HG02885 (cell line): ENCODE measurements at regions not wholly inside any gene's neighbourhood (a gene's known extent, or its start where the extent isn't known, plus 50 kb on each side); places are given as distances from the start of the nearest gene placed in this dataset.
"Not testable (repeated sequence)": the region's sequence is repeated elsewhere in the genome, so short reads cannot be mapped to it uniquely, and the experiment has no call there.

ENCODE experiments used
- ATAC-seq: cut with Tn5 transposase; IDR thresholded peaks from one replicate; pipeline ENCODE4 v1.9.1; 2021; ENCODE audit warnings: mild to moderate bottlenecking; ENCODE audit not compliant: unreplicated experiment, poor library complexity

- no peak for ATAC-seq
Measured at GRCh38 chr9:13845460-13845859, 468.5 kb downstream of the NFIB start.

- ATAC-seq = no peak
Measured at GRCh38 chr9:13841746-13842462, 472.0 kb downstream of the NFIB start.

GRCh38 chr9:13832446-13832845, 481.5 kb downstream of the NFIB start:
- no peak for ATAC-seq

DNA sequence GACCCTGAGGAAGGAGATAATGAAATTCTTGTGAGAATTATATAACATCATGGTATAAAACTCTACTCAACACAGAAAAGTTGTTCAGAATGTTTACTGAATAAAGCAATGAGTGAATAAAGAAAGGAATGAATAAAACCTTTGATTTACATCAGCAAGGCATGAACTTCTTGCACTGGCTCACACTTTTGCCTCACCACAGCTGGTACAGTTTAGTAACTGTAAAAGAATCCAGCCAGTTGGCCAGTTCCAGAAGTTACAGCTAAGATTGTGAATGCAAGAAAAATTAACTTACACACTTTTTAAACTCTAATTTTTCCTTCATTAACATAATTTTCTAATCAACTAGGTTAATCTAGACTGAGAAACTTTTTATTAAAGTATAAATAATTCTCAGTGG, 490.9 kb downstream of the NFIB start:
- ATAC-seq = no peak

DNA sequence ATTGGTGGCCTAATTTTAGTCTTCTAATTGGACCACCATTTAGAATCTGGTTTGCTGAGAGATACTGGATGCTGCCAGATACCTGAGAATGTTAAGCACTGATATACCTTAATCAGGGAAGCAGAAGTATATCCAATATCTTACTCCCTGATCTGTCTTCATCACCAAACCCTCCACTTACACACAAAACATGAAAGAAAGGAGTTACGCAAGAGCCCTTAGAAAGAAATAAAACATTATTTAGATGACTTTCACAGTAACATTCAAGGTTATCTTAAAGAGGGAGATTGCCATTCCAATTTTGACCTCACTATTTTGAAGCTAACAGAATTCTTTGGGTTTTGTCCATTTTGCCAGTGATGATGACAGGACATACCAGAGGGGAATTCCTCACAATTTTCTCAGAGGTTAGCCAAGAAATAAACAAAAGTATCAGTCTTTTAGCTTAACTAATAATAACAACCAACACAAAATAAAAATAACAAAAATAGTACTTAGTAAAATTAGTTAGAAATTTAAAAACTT, 496.1 kb downstream of the NFIB start:
- ATAC-seq = no peak

DNA sequence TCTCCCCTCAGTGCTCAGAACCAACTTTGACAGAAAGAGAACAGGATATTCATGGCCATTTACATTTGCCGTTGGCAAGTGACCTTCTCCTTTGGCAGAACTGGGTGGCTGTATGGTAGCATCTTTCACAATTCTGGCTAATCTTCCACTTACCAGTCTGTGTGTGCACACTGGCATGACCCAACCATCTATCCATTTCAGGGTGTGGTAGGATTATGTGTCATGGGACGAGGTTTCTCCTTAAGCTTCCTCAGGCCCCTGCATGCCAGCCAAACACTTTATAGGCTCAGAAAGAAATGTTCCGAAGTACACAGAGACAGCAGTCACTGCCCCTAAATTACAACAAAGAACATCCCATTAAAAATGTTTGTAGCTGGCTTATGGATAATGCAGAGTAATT, 497.1 kb downstream of the NFIB start:
- ATAC-seq = no peak

DNA sequence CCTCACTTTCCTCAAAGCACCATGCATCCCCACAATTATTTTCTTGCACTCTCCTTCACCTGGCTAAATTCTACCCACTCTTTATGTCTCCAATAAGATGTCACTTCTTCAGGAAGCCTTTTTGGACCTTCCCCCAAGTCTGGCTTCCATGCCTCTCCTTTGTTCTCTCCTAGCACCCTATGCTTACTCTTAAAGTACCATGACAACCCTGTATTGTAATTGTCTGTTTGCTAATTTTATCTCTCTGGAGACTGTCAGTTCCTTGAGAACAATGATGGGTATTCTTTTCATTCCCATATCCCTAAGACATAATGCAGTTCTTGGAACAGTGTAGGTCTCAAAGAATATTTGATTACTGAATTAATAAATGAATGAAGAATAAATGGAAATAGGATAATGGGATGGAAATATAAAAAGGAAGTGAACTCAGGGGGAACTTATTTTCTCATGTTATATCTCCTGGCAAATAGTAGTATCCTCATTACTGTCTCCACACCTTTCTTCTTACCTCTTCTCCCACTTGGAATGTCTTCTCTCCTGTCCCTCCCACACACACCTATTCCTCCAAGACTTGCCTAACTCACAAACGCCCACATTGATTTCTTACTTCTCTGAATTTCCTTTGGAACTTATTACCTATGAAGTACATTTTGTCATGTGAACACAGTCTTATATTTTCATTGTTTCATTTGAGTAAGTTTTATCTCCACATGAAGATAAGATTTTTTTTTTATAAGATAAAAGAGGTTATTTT, 499.1 kb downstream of the NFIB start:
- ATAC-seq = no peak

DNA sequence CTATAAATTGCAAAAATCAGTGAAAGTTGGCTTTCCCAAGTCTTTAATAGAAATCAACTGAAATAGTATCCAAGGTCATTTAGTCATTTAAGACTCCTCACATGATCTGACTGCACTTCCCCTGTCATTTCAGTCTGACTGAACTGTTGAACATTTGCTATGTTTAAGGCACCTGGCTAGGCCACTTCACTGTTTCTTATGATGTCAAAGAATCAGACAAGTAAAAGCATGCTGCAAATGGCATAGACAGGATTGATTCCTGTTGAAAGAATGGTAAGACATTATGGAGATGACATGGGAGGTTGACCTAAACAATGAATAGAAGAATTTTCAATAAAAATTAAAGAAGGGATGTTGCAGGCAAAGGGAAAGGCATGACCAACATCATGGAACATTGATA, 502.1 kb downstream of the NFIB start:
- ATAC-seq = no peak

DNA sequence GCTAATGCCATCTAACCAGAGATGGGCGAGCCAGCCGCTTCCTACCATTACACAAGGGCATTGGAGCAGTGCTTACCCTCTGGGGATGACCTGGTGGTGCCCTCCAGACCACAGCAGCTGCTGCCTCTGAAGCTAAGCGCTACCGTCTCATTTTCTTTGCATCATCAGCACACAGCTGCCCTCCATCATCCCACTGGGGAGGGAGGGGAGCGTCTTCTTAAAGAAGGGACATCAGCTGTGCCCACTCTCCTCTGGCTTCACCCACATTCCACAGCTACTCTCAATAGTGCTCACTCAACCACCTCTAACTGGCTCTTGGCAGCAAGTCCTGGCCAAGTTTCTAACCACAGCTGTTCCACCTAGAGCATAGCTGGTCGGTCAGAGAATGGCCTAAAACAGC, 503.4 kb downstream of the NFIB start:
- no peak for ATAC-seq

- ATAC-seq = no peak
Measured at GRCh38 chr9:13809401-13809800, 504.5 kb downstream of the NFIB start.

- no peak for ATAC-seq
Measured at GRCh38 chr9:13807118-13807517, 506.8 kb downstream of the NFIB start.

DNA sequence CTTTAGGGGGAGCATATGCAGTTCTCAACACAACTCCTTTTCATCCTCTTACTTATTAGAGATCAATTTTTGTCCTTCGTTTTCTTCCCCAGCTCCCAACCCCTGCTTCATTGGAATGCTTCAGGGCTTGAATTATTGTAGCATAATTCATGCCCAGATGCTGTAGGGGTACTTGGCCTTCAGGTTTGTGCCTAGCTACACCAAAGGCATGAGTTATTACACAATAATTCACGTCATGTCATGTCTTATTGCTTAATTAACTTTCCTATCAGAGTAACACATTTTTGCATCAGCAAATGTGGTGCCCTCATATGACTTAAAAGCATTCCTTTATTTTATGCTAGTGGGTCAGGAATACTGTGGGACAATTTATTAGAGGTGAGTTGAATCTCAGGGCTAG, 507.2 kb downstream of the NFIB start:
- ATAC-seq = no peak

- no peak for ATAC-seq
Measured at GRCh38 chr9:13805546-13805945, 508.4 kb downstream of the NFIB start.

DNA sequence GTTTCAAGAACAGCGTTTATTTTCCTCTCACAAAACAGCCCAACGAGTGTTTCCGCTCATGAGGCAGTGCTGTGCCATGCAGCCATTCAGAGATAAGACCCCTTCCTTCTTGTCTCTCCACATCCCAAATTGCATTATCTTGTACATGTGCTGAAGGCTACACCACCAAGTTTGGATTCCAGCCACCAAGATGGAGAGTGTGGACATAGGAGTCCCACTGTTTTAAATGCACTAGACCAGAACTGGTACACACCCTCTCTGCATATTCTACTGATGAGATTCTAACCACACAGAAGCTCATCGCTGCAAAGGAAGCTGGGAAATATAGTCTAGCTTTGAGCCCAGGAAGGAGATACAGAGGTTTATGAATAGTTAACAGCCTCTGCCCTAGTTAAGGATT, 509.4 kb downstream of the NFIB start:
- no peak for ATAC-seq

GRCh38 chr9:13800776-13801175, 513.2 kb downstream of the NFIB start:
- no peak for ATAC-seq

GRCh38 chr9:13797701-13798100, 516.2 kb downstream of the NFIB start:
- ATAC-seq = not testable (repeated sequence)

DNA sequence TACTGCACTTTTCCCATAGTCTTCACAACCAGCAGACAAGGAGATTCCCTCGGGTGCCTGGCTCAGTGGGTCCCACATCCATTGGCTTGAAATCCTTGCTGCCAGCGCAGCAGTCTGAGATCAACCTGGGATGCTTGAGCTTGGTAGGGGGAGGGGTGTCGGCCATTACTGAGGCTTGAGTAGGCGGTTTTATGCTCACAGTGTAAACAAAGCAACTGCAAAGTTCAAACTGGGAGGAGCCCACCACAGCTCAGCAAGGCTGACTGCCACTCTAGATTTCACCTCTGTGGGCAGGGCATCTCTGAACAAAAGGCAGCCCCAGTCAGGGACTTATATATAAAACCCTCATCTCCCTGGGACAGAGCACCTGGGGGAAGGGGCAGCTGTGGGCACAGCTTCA, 512.3 kb upstream of the MPDZ start:
- no peak for ATAC-seq

DNA sequence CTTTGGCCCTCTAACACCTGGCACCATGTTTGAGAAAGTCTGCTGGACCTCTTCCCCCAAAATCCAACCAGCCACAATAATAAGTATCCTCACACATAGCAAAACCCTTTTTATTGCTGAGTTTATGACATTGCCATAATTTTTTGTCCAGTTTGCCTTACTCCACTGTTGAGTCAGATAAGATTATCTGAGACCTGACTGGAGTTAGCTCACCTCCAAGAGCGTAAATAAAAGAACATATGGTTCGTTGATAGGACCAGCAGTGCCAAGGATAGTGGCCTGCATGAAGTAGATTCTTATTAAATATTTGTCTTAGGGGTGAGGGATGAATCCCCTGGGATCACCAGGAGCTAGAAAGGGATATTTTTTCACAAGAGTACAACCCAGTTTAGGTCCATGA, 510.6 kb upstream of the MPDZ start:
- no peak for ATAC-seq

- ATAC-seq = no peak
Measured at GRCh38 chr9:13787234-13787833, 507.8 kb upstream of the MPDZ start.

GRCh38 chr9:13786711-13787110, 507.2 kb upstream of the MPDZ start:
- no peak for ATAC-seq

DNA sequence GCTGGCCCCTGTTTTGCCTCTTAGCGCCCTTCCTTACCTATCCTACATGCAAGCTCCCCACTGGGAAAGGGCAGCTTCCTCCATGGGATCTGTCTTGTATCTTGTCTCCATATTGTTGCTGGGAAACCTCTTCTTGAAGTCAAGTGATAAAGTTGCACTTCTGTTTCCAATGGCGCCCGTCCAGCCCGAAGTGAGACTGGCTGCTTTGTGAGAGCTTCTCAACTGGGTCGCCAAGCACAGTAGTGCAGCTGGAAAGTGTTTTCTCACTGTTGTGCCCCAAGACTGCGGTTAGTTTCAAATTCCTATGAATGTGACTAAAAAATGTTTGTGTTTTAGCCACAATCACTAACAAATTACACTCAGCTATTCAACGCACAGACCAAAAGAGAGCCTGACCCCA, 506.6 kb upstream of the MPDZ start:
- no peak for ATAC-seq
